ENCODE measurements at regions not wholly inside any gene's neighbourhood (a gene's known extent, or its start where the extent isn't known, plus 50 kb on each side); places are given as distances from the start of the nearest gene placed in this dataset.

DNA sequence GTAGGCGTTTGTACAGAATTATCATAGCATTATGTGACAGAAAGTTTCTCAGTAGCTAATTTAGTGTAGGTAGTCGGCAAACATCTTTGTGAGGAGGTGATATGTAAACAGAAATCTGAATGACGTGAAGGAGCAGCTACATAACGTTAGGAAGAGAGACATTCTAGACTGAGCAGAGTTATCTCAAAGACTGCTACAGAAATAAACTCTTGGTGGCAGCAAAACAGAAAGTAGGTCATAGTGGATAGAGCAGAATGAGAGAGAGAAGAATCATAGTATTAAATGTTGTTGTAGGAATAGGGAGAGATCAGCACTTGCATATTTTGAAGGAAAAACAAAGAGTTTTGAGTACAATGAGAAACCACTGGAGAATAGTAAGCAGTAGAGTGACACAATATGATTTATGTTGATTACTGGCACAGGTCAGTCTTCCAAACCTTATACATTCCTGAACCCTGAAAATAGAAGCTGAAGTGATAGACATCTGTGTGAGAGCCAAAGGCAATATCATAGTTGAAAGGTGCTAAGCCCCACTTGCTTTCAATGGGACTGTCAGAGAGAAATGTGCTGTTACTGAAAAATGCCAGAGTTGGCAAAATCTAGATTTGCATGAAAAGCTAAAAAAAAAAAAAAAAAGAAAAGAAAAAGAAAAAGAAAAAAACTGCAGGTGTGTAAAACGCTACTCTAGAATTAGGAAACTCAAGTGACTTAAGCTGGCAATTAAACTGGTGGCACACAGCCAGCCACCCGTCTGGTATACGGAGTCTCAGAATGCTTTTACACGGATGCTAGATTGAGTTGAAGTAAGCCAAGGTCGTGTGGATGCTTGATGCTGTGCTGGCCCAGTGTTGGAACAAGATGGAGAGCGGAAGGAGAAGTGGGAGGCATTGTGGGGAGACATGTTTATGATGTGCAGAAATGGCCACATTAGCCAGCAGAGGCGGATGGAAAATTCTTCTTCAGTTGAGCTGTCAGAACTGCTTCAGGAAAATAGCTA, 750.2 kb upstream of the HS3ST1 start:
- TF ChIP-seq, protein P1, sequence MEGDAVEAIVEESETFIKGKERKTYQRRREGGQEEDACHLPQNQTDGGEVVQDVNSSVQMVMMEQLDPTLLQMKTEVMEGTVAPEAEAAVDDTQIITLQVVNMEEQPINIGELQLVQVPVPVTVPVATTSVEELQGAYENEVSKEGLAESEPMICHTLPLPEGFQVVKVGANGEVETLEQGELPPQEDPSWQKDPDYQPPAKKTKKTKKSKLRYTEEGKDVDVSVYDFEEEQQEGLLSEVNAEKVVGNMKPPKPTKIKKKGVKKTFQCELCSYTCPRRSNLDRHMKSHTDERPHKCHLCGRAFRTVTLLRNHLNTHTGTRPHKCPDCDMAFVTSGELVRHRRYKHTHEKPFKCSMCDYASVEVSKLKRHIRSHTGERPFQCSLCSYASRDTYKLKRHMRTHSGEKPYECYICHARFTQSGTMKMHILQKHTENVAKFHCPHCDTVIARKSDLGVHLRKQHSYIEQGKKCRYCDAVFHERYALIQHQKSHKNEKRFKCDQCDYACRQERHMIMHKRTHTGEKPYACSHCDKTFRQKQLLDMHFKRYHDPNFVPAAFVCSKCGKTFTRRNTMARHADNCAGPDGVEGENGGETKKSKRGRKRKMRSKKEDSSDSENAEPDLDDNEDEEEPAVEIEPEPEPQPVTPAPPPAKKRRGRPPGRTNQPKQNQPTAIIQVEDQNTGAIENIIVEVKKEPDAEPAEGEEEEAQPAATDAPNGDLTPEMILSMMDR (IDR thresholded peaks at IDR 0.05; ENCODE audit: low read depth, low read length) = no peak
- no peak for TF ChIP-seq EZH2phosphoT487 (IDR thresholded peaks at IDR 0.05; ENCODE audit: low read depth)
